Heart left ventricle (tissue), 16 donors: ENCODE measurements at regions not wholly inside any gene's neighbourhood (a gene's known extent, or its start where the extent isn't known, plus 50 kb on each side); places are given as distances from the start of the nearest gene placed in this dataset.

ENCODE experiments used
- ATAC-seq, 4 donors: fragments of 200-7000 bp; cut with Tn5 transposase; one replicate each; pipeline ENCODE4 v1.9.1; 2020 to 2022; ENCODE audit warnings: moderate library complexity in 4 of 4, mild to moderate bottlenecking in 3 of 4, moderate number of reproducible peaks in 1 of 4
- DNase-seq, 5 donors: peaks; one replicate each; pipeline ENCODE4 v3.0.0-alpha.2; 2020
- H3K27ac ChIP-seq, 12 donors: fragments of 200-600 bp; sonication (generic) in 4 of 12; one replicate each; pipeline versions ENCODE4 v1.5.0 to v1.8.0; 2016 to 2022; ENCODE audit warnings: mild to moderate bottlenecking in 2 of 12
- H3K27me3 ChIP-seq, 9 donors: fragments of 200-600 bp; sonication (generic) in 2 of 9; one replicate each; pipeline versions ENCODE4 v1.5.1 to v1.8.0; 2016 to 2022; ENCODE audit warnings: mild to moderate bottlenecking in 3 of 9
- H3K36me3 ChIP-seq, 9 donors: fragments of 200-600 bp; sonication (generic) in 2 of 9; one replicate each; pipeline versions ENCODE4 v1.5.0 to v1.8.0; 2018 to 2022; ENCODE audit warnings: mild to moderate bottlenecking in 2 of 9
- H3K4me1 ChIP-seq, 12 donors: fragments of 200-600 bp; sonication (generic) in 4 of 12; one replicate each; pipeline versions ENCODE4 v1.5.0 to v1.8.0; 2016 to 2022; ENCODE audit warnings: mild to moderate bottlenecking in 3 of 12
- H3K4me3 ChIP-seq, 12 donors: fragments of 200-600 bp; sonication (generic) in 4 of 12; one replicate each; pipeline versions ENCODE4 v1.5.0 to v1.8.0; 2017 to 2022; ENCODE audit warnings: mild to moderate bottlenecking in 9 of 12, moderate library complexity in 4 of 12
- H3K9me3 ChIP-seq, 12 donors: fragments of 200-600 bp; sonication (generic) in 4 of 12; one replicate each; pipeline versions ENCODE4 v1.5.0 to v1.8.0; 2016 to 2022; ENCODE audit warnings: mild to moderate bottlenecking in 1 of 12
- POLR2A ChIP-seq, 2 donors: fragments of 450-650 bp; IDR thresholded peaks; one replicate each; pipeline ENCODE4 v1.6.1; 2017; ENCODE audit warnings: antibody characterized with exemption in 2 of 2, mild to moderate bottlenecking in 2 of 2, moderate library complexity in 2 of 2
- WGBS, 4 donors: extraction: QIAGEN DNeasy Blood & Tissue Kit in 2 of 4; methylation state at CpG; one replicate each; pipeline versions ENCODE4 v1.1.5 to v1.1.7; 2013 to 2018; 5-methylcytosine and 5-hydroxymethylcytosine counted together
- intact Hi-C, 10 donors: fragments of 100-400 bp; cut with DNase I; formaldehyde crosslinking; loops; one replicate each; pipeline versions ENCODE4 v1.11.1 to v1.14.2; 2022
- TF ChIP-seq, protein P1 (sequence below), 12 donors: fragments of 200-600 bp; sonication (generic) in 4 of 12; IDR thresholded peaks; one replicate each; pipeline versions ENCODE4 v1.5.0 to v1.8.0; 2018 to 2022; ENCODE audit warnings: antibody characterized with exemption in 12 of 12, mild to moderate bottlenecking in 5 of 12
- donor health status: ischemic (EF 13 %, LVEDD 7.1; RV severe dilation, severe dysfunction).
- donor health status: healthy with polysubstance abuse.
- donor health status: DM: no; HTN: yes; CAD: no.
- donor health status: DM: no; HTN: no; CAD: no.
- donor health status: ischemic (EF 25% LVEDD 6.9; RV normal size, moderate dysfunction).
- donor health status: ischemic (EF 25% LVEDD 5.7; RV mildly dilated, moderate dysfunction).
- donor health status: healthy.
- donor health status: DM: yes; HTN: yes; CAD: no.
- donor health status: ischemic (EF 35%, LVEDD 5.7; RV mildly dilated, moderate dysfunction).
- donor health status: nonischemic (EF 11% LVEDD 7.7; RV severe dilation, severe dysfunction).
- donor health status: DM: yes; HTN: yes; CAD: no.
- donor health status: PGD.
- donor health status: ischemic (EF 29% LVEDD 5.4; RV normal size, mild dysfunction).
- donor health status: nonischemic (EF 23%, LVEDD 6.1; RV moderate dilation, normal function).

DNA sequence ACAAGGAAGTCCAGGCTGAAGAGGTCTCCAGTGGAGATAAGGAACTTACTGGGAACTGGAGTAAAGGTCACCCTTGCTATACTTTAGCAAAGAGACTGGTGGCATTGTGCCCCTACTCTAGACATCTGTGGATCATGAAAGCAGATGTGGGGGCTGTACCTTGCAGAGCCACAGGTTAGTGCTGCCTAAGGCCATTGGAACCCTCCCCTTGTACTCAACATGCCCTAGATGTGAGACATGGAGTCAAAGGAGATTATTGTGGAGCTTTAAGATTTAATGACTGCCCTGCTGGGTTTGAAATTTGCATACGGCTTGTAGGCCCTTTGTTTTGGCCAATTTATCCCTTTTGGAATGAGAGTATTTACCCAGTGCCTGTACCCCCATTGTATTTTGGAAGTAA lies 397.3 kb upstream of the GRIN3A start:
- Histone ChIP-seq H3K27ac (no peak overlapping the region), H3K4me1 (no peaks in the 10 kb centered on the region), H3K4me3 (no peak overlapping the region), H3K9me3 (peaks cover 0 to 11% (median 0%) of the 10 kb centered on the region in 12 donors), H3K27me3 (no peaks in the 10 kb centered on the region), H3K36me3 (no peaks in the 10 kb centered on the region)
- 0 to 94% (median 43%) methylated on average over 1 of the region's 1 CpG for WGBS, 4 donors
- ATAC-seq (no peak), DNase-seq (no peak)
- intact Hi-C loops: no loop called here
- no peak for TF ChIP-seq POLR2A (IDR thresholded peaks at IDR 0.05)
- TF ChIP-seq, protein P1, sequence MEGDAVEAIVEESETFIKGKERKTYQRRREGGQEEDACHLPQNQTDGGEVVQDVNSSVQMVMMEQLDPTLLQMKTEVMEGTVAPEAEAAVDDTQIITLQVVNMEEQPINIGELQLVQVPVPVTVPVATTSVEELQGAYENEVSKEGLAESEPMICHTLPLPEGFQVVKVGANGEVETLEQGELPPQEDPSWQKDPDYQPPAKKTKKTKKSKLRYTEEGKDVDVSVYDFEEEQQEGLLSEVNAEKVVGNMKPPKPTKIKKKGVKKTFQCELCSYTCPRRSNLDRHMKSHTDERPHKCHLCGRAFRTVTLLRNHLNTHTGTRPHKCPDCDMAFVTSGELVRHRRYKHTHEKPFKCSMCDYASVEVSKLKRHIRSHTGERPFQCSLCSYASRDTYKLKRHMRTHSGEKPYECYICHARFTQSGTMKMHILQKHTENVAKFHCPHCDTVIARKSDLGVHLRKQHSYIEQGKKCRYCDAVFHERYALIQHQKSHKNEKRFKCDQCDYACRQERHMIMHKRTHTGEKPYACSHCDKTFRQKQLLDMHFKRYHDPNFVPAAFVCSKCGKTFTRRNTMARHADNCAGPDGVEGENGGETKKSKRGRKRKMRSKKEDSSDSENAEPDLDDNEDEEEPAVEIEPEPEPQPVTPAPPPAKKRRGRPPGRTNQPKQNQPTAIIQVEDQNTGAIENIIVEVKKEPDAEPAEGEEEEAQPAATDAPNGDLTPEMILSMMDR (IDR thresholded peaks at IDR 0.05): no peak

DNA sequence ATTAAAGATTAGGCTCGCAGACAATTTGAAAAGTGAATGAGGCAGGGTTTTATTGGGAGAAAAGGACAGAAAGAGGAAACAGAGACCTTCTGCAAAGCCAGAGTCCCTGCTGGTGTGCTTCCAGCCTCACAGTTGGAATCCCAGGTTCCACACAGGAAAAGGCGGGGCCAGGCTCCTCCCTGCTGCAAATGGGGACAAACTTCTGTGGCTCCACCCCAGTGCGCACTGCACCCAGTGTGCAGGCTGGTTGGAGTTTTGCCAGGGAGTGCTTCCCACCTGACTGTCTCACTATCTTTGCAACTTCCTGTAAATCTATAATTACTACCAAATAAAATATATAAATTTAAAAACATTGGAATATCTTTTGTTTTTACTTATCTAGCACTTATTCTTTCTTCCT lies 386.0 kb upstream of the GRIN3A start:
- Histone ChIP-seq H3K4me1 (no peaks in the 10 kb centered on the region), H3K36me3 (no peaks in the 10 kb centered on the region), H3K9me3 (peaks cover 0 to 12% (median 0%) of the 10 kb centered on the region in 12 donors), H3K4me3 (no peak overlapping the region), H3K27ac (no peak overlapping the region), H3K27me3 (no peaks in the 10 kb centered on the region)
- no peak for ATAC-seq
- TF ChIP-seq, protein P1 (IDR thresholded peaks at IDR 0.05): no peak
- no peak for TF ChIP-seq POLR2A (IDR thresholded peaks at IDR 0.05)
- DNase-seq: peak in 3 of 5 donors; percentile 17 to 23 (median 22)
- intact Hi-C loops: no loop called here
- 59 to 66% (median 63%) methylated on average over 3 of the region's 3 CpGs for WGBS, 4 donors

DNA sequence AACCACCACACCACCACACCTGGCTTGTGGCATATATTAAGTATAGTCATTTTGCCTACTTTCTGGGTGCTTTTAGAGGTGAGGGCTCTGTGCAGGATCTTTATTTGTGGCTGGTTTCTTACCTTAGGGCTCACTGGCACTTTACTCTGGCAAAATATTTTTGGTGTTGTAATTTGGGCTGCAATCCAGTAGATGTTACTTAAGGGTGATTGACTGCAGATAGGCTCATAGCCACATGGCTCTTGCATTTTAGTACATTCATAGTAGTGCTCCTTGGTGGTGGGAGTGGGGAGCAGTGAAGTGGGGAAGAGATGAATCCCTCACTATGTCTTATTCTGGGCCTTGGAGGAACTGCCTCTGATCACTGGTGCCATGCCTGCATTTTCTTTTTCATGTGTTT lies 376.1 kb upstream of the GRIN3A start:
- H3K4me3 ChIP-seq: no peak overlapping the region
- H3K9me3 ChIP-seq: peaks cover 0 to 30% (median 2%) of the 10 kb centered on the region in 12 donors
- intact Hi-C loops: no loop called here
- no peaks in the 10 kb centered on the region for H3K4me1 ChIP-seq
- ATAC-seq: no peak
- TF ChIP-seq, protein P1 (IDR thresholded peaks at IDR 0.05): no peak
- no peak for TF ChIP-seq POLR2A (IDR thresholded peaks at IDR 0.05)
- H3K27ac ChIP-seq: no peak overlapping the region
- no peak for DNase-seq
- H3K27me3 ChIP-seq: no peaks in the 10 kb centered on the region
- no peaks in the 10 kb centered on the region for H3K36me3 ChIP-seq

DNA sequence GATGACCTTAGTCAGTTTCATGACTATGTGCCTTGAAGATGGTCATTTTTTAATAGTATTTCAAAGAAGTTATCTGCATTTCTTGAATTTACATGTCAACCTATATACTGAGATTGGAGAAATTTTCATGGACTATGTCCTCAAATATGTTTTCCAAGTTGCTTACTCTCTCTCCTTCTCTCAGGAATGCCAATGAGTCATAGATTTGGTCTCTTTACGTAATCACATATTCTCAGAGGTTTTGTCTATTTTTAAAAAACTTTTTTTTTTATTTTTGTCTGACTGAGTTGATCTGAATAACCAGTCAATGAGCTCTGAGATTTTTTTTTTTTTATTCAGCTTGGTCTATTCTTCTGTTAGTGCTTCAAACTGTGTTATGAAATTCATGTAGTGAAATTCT lies 374.7 kb upstream of the GRIN3A start:
- intact Hi-C loops: no loop called here

More for the DNA sequence above, 374.7 kb upstream of the GRIN3A start:
- peaks cover 0 to 33% (median under 1%) of the 10 kb centered on the region in 12 donors for H3K9me3 ChIP-seq
- H3K4me1 ChIP-seq: no peaks in the 10 kb centered on the region
- H3K36me3 ChIP-seq: no peaks in the 10 kb centered on the region
- WGBS, 4 donors: 69 to 80% (median 77%) methylated on average over 1 of the region's 1 CpG
- H3K4me3 ChIP-seq: no peak overlapping the region
- H3K27me3 ChIP-seq: no peaks in the 10 kb centered on the region
- no peak for ATAC-seq
- H3K27ac ChIP-seq: no peak overlapping the region
- DNase-seq: no peak
- no peak for TF ChIP-seq POLR2A (IDR thresholded peaks at IDR 0.05)
- TF ChIP-seq, protein P1 (IDR thresholded peaks at IDR 0.05): no peak
